ENCODE measurements at regions not wholly inside any gene's neighbourhood (a gene's known extent, or its start where the extent isn't known, plus 50 kb on each side); places are given as distances from the start of the nearest gene placed in this dataset.

DNA sequence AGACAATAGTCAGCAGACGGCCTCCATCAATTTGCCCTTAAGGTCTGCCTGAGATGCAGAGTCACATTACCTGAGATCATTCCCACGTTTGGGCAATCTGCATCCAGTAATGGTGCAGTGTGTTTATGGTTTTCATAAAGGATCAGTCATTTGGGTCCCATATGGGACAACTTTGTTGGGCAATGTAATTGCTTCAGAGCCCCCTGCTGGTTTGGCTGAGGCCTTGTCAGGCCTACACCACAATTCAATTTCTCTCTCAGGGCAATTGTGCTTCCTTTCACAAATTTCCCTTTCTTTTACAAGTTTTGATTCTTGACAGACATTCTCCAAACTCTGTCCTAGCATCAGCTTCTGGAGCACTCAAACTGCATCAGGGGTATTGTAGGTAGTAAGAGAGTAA lies 191.2 kb upstream of the SSTR1 start:
- H3K9ac ChIP-seq (ENCODE audit: low read length): no peak overlapping the region
- peaks cover 17% of the 10 kb centered on the region for H3K9me3 ChIP-seq (ENCODE audit: control insufficient read depth, low read depth, low read length)
- no peaks in the 10 kb centered on the region for H3K36me3 ChIP-seq (ENCODE audit: control insufficient read depth, low read depth, low read length)
- H3K4me3 ChIP-seq (ENCODE audit: low read length): no peak overlapping the region
- no peaks in the 10 kb centered on the region for H3K27me3 ChIP-seq (ENCODE audit: control insufficient read depth, insufficient read depth, low read length)
- no peak overlapping the region for H3K27ac ChIP-seq (ENCODE audit: low read length)
- H3K4me1 ChIP-seq (ENCODE audit: control insufficient read depth, low read depth, low read length): no peaks in the 10 kb centered on the region

DNA sequence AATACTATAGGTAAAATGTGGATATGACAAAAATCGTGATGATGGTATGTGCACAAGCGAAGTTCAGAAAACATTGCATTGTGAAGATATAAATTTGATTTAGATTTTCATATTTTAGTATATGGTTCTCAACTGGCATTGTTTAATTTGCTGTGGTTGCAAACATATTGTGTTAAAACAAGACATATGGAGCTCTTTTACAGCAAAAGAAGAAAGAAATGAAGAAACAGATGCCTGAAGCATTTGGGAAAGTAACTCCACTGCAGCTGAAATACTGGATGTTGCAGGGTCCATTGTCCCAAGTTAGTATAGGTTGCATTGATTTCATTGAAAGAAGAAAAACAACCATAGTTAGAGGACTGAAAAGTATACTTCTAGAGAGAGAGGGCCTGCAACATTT lies 185.8 kb upstream of the SSTR1 start:
- no peaks in the 10 kb centered on the region for H3K27me3 ChIP-seq (ENCODE audit: control insufficient read depth, insufficient read depth, low read length)
- no peak overlapping the region for H3K27ac ChIP-seq (ENCODE audit: low read length)
- H3K4me3 ChIP-seq (ENCODE audit: low read length): no peak overlapping the region
- H3K4me1 ChIP-seq (ENCODE audit: control insufficient read depth, low read depth, low read length): no peaks in the 10 kb centered on the region
- no peaks in the 10 kb centered on the region for H3K36me3 ChIP-seq (ENCODE audit: control insufficient read depth, low read depth, low read length)
- H3K9ac ChIP-seq (ENCODE audit: low read length): no peak overlapping the region
- no peaks in the 10 kb centered on the region for H3K9me3 ChIP-seq (ENCODE audit: control insufficient read depth, low read depth, low read length)

DNA sequence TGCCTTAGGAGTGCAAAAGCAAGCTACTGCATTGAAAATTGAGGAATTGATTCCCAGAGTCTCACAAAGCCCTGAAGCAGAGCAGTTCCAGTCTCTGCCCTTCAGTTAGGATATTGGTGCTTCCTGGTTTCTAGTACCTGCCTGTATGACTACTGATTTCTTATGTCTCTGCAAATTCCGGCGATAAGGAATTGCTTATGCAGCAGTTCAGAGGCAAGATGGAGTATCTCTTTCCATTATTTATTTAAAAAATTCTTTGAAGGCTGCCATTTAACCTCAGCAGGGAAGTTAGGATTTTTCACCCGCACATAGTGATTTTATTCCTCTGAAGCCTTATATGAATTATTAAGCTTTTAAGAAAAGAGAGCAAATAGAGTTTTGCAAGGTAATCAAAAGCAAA lies 184.9 kb upstream of the SSTR1 start:
- Histone ChIP-seq H3K36me3 (ENCODE audit: control insufficient read depth, low read depth, low read length) (no peaks in the 10 kb centered on the region), H3K9ac (ENCODE audit: low read length) (no peak overlapping the region), H3K4me1 (ENCODE audit: control insufficient read depth, low read depth, low read length) (no peaks in the 10 kb centered on the region), H3K4me3 (ENCODE audit: low read length) (no peak overlapping the region), H3K27me3 (ENCODE audit: control insufficient read depth, insufficient read depth, low read length) (no peaks in the 10 kb centered on the region), H3K9me3 (ENCODE audit: control insufficient read depth, low read depth, low read length) (no peaks in the 10 kb centered on the region), H3K27ac (ENCODE audit: low read length) (no peak overlapping the region)

DNA sequence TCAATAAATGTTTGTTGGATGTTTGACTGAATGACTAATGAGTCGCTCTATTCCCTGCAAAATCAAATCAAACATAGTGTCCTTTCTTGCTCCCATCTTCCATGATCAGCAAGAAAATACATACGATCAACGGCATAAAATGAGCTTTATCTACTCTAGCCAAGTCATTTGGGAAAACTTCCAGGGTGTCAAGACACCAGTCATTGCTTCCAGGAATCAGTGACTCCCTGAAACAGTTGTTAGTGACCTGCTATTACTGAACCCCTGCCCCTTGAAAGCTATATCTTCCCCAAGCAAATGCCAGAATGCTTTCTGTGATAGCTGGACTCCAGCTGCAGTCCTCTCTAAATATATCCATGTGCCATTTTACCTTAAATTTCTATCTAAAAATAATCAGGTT lies 169.5 kb upstream of the SSTR1 start:
- no peaks in the 10 kb centered on the region for H3K27me3 ChIP-seq (ENCODE audit: control insufficient read depth, insufficient read depth, low read length)
- H3K4me3 ChIP-seq (ENCODE audit: low read length): no peak overlapping the region
- no peaks in the 10 kb centered on the region for H3K9me3 ChIP-seq (ENCODE audit: control insufficient read depth, low read depth, low read length)
- no peak overlapping the region for H3K27ac ChIP-seq (ENCODE audit: low read length)
- peaks cover 3% of the 10 kb centered on the region for H3K4me1 ChIP-seq (ENCODE audit: control insufficient read depth, low read depth, low read length)
- H3K9ac ChIP-seq (ENCODE audit: low read length): no peak overlapping the region
- no peaks in the 10 kb centered on the region for H3K36me3 ChIP-seq (ENCODE audit: control insufficient read depth, low read depth, low read length)

DNA sequence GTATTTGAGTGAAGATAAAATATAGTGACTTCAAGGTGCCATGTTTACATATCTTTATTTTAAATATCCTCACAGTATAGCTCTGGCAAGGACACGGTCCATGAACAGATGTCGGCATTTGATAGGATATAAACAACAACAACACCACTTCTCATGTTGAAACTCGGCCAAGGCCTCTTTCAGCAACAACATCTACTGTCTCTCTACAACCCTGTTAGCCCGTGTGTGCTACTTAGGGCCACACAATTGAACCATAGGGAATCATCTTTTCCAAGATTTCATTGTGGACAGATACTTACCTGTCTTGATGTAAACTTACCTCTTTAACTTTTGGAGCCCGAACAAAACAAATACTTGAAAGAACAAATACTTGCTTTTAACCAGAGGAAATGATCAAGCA lies 168.7 kb upstream of the SSTR1 start:
- no peak overlapping the region for H3K4me3 ChIP-seq (ENCODE audit: low read length)

DNA sequence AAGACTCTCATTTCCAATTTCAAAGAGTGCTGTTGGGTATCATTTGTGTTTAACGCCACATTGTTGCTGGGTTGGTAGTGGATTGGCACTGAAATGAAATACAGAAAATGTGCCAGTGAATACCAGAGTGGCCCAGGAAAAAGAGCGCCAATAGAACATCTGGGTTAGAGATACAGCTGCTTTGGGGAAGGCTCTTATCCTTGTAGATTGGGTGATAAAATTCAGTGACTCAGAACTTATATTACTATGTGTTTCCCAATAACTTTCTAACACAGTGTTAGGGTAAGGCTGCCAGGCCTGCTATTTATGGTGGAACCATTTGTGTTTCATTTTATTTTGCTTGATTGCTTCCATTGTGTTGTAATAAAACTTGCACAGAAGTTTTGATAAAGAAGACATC lies 168.2 kb upstream of the SSTR1 start:
- Histone ChIP-seq H3K9me3 (ENCODE audit: control insufficient read depth, low read depth, low read length) (no peaks in the 10 kb centered on the region), H3K36me3 (ENCODE audit: control insufficient read depth, low read depth, low read length) (no peaks in the 10 kb centered on the region), H3K27me3 (ENCODE audit: control insufficient read depth, insufficient read depth, low read length) (no peaks in the 10 kb centered on the region)

More for the DNA sequence above, 168.7 kb upstream of the SSTR1 start:
- Histone ChIP-seq H3K9ac (ENCODE audit: low read length) (no peak overlapping the region), H3K9me3 (ENCODE audit: control insufficient read depth, low read depth, low read length) (no peaks in the 10 kb centered on the region), H3K4me1 (ENCODE audit: control insufficient read depth, low read depth, low read length) (peaks cover 3% of the 10 kb centered on the region), H3K27ac (ENCODE audit: low read length) (no peak overlapping the region), H3K27me3 (ENCODE audit: control insufficient read depth, insufficient read depth, low read length) (no peaks in the 10 kb centered on the region), H3K36me3 (ENCODE audit: control insufficient read depth, low read depth, low read length) (no peaks in the 10 kb centered on the region)

DNA sequence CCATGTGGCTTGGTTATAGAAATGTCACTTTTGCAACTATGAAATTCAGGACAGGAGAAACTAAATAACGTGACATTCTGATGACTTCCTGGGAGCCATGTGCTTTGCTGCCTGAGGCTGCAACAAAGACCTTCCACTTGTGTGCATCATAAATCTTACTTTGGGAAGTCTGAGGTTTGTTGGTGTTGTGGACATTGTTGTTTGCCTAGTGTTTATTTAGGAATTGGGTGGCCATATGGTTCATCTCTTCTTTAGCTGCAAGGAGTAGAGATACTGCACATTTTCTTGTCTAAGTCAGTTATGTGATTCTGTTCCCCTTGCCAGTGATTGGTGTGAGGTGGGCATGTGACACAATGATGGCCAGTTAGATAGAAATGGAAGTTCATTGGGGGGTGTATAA lies 167.3 kb upstream of the SSTR1 start:
- H3K27ac ChIP-seq (ENCODE audit: low read length): no peak overlapping the region
- no peaks in the 10 kb centered on the region for H3K9me3 ChIP-seq (ENCODE audit: control insufficient read depth, low read depth, low read length)
- H3K9ac ChIP-seq (ENCODE audit: low read length): no peak overlapping the region
- peaks cover 3% of the 10 kb centered on the region for H3K4me1 ChIP-seq (ENCODE audit: control insufficient read depth, low read depth, low read length)
- H3K36me3 ChIP-seq (ENCODE audit: control insufficient read depth, low read depth, low read length): no peaks in the 10 kb centered on the region
- H3K4me3 ChIP-seq (ENCODE audit: low read length): no peak overlapping the region
- H3K27me3 ChIP-seq (ENCODE audit: control insufficient read depth, insufficient read depth, low read length): no peaks in the 10 kb centered on the region

More for the DNA sequence above, 168.2 kb upstream of the SSTR1 start:
- H3K9ac ChIP-seq (ENCODE audit: low read length): no peak overlapping the region
- H3K4me3 ChIP-seq (ENCODE audit: low read length): no peak overlapping the region
- peaks cover 3% of the 10 kb centered on the region for H3K4me1 ChIP-seq (ENCODE audit: control insufficient read depth, low read depth, low read length)
- H3K27ac ChIP-seq (ENCODE audit: low read length): no peak overlapping the region

DNA sequence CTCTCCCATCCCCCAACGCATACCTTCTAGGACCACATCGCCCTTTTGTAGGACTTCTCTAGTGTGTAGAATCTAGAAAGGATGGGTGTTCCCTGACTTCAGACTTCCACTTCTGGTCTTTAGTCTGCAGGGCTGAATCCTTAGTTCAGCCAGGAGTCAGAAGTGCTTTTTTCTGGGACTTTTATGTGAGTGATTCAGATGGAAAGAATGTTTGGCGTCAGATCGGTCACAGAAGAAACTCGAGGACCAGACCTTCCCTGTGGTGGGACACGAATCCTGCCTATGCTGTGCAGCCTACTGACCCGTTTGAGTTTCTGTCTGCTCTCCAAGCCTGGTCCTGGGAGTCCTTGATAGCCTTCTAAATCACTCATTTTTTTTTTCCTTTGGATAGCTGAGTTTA lies 165.4 kb upstream of the SSTR1 start:
- Histone ChIP-seq H3K9ac (ENCODE audit: low read length) (no peak overlapping the region), H3K27ac (ENCODE audit: low read length) (no peak overlapping the region), H3K36me3 (ENCODE audit: control insufficient read depth, low read depth, low read length) (no peaks in the 10 kb centered on the region), H3K9me3 (ENCODE audit: control insufficient read depth, low read depth, low read length) (no peaks in the 10 kb centered on the region), H3K27me3 (ENCODE audit: control insufficient read depth, insufficient read depth, low read length) (no peaks in the 10 kb centered on the region), H3K4me3 (ENCODE audit: low read length) (no peak overlapping the region), H3K4me1 (ENCODE audit: control insufficient read depth, low read depth, low read length) (peaks cover 7% of the 10 kb centered on the region)

DNA sequence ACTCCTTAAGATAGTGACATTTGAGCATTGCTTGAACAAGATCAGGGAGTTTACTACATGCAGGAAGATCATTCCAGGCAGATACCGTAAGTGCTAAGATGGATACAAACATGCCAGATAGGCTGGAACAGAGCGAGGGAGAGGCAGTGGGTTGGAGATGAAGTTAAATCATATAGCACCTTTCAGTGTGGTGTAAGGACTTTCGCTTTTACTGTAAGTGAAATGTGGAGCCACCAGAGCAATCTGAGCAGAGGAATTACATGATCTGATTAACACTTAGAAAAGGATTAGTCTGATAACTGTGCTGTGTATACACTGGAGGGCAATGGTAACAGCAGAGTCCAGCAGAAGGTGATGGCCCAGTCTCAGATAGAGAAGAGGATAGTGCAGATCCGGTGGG lies 163.0 kb upstream of the SSTR1 start:
- Histone ChIP-seq H3K27ac (ENCODE audit: low read length) (no peak overlapping the region), H3K9ac (ENCODE audit: low read length) (no peak overlapping the region), H3K4me1 (ENCODE audit: control insufficient read depth, low read depth, low read length) (peaks cover 11% of the 10 kb centered on the region), H3K27me3 (ENCODE audit: control insufficient read depth, insufficient read depth, low read length) (no peaks in the 10 kb centered on the region), H3K4me3 (ENCODE audit: low read length) (no peak overlapping the region), H3K36me3 (ENCODE audit: control insufficient read depth, low read depth, low read length) (no peaks in the 10 kb centered on the region), H3K9me3 (ENCODE audit: control insufficient read depth, low read depth, low read length) (no peaks in the 10 kb centered on the region)

DNA sequence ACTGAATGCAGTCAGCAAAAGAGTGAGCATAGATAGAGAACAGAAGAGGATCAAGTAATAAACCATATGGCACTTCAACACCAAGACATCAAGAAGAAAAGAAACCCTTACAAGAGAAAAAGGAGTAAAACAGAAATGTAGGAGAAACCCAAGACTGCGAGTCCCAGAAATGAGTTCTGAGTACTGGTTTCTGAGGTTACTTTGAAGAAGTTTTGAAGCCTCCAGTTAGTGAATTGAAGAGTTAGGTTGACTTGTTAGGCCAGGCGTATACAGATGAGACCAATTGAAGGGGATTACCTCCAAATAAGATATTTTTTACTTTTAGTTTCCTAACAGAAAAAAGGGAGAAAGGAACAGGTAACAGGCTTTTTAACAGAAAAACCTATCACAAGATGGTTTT lies 162.2 kb upstream of the SSTR1 start:
- Histone ChIP-seq H3K9ac (ENCODE audit: low read length) (no peak overlapping the region), H3K9me3 (ENCODE audit: control insufficient read depth, low read depth, low read length) (no peaks in the 10 kb centered on the region), H3K4me1 (ENCODE audit: control insufficient read depth, low read depth, low read length) (peaks cover 11% of the 10 kb centered on the region), H3K27me3 (ENCODE audit: control insufficient read depth, insufficient read depth, low read length) (no peaks in the 10 kb centered on the region), H3K27ac (ENCODE audit: low read length) (no peak overlapping the region), H3K36me3 (ENCODE audit: control insufficient read depth, low read depth, low read length) (no peaks in the 10 kb centered on the region), H3K4me3 (ENCODE audit: low read length) (no peak overlapping the region)

DNA sequence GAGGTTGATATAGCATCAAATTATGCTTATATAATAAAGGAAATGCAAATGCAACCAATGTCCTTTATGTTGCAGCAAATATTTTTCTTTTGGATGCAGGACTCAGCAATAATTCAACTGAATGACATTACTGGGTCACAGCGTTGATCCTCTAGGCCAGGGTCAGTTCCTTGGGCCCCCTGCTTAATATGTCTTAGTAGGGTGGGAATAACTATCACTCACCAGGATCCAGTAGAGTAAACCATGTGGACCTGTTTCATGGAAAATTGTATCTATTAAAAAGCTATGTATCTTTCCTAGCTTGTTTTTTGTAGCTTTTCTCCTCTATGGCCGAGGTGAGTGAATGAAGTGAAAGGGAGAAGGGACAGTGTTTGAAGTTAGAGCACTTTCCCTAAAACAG lies 161.5 kb upstream of the SSTR1 start:
- Histone ChIP-seq H3K27me3 (ENCODE audit: control insufficient read depth, insufficient read depth, low read length) (no peaks in the 10 kb centered on the region), H3K9ac (ENCODE audit: low read length) (no peak overlapping the region), H3K9me3 (ENCODE audit: control insufficient read depth, low read depth, low read length) (no peaks in the 10 kb centered on the region), H3K27ac (ENCODE audit: low read length) (no peak overlapping the region), H3K36me3 (ENCODE audit: control insufficient read depth, low read depth, low read length) (no peaks in the 10 kb centered on the region), H3K4me1 (ENCODE audit: control insufficient read depth, low read depth, low read length) (peaks cover 11% of the 10 kb centered on the region), H3K4me3 (ENCODE audit: low read length) (no peak overlapping the region)

DNA sequence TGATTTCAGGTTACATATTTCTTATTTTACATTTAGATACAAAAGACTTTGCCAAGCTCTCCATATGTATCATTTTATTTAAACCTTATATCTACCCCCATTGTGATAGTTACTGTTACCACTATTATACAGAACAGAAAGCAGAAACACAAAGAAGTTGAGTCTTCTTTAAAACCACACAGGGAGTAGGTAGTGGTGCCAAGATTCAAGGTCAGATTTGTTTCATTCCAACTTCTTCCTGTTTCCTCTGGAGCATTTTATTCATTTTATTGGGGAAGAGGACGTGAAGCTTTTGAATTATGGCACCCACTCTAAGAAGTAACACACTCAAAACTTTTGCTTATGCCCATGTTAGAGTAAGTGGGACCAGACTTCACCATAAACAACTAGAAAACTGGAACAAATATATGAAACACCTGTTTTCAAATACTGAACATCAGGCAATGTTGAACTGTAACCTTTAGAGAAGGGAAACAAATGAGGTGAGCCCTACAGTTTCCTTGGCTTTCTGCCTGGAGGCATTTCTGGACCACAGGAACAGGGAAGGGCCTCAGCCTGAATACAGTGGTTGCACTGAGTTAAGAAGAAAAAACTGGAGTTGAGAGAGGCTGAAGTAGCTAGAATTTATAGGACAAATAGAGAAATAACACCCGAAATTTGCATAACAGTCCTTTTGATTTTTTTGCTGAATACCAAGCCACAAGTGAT lies 160.4 kb upstream of the SSTR1 start:
- Histone ChIP-seq H3K27ac (ENCODE audit: low read length) (no peak overlapping the region), H3K27me3 (ENCODE audit: control insufficient read depth, insufficient read depth, low read length) (no peaks in the 10 kb centered on the region), H3K36me3 (ENCODE audit: control insufficient read depth, low read depth, low read length) (no peaks in the 10 kb centered on the region), H3K9me3 (ENCODE audit: control insufficient read depth, low read depth, low read length) (no peaks in the 10 kb centered on the region), H3K4me3 (ENCODE audit: low read length) (no peak overlapping the region), H3K4me1 (ENCODE audit: control insufficient read depth, low read depth, low read length) (peaks cover 10% of the 10 kb centered on the region), H3K9ac (ENCODE audit: low read length) (no peak overlapping the region)
